HFFc6 (cell line): ENCODE measurements at regions not wholly inside any gene's neighbourhood (a gene's known extent, or its start where the extent isn't known, plus 50 kb on each side); places are given as distances from the start of the nearest gene placed in this dataset.

Source experiments
- DNase-seq: peaks from one replicate; pipeline ENCODE4 v3.0.0-alpha.2; 2018
- H3K27ac Mint-ChIP-seq: 2 replicates; pipeline ENCODE4 v1.8.0; 2020; ENCODE audit warnings: mild to moderate bottlenecking, mixed read lengths
- H3K27me3 Mint-ChIP-seq: 2 replicates; pipeline ENCODE4 v1.8.0; 2021; ENCODE audit warnings: mild to moderate bottlenecking, moderate library complexity, mixed read lengths; ENCODE audit not compliant: insufficient read depth
- H3K36me3 Mint-ChIP-seq: 2 replicates; pipeline ENCODE4 v1.8.0; 2021; ENCODE audit warnings: low read depth, mixed read lengths
- H3K4me1 Mint-ChIP-seq: 2 replicates; pipeline ENCODE4 v1.8.0; 2020; ENCODE audit warnings: low read depth, mixed read lengths
- H3K4me3 Mint-ChIP-seq: 2 replicates; pipeline ENCODE4 v1.8.0; 2020; ENCODE audit warnings: mild to moderate bottlenecking, moderate library complexity, mixed read lengths
- H3K9me3 Mint-ChIP-seq: 2 replicates; pipeline ENCODE4 v1.8.0; 2020; ENCODE audit warnings: mild to moderate bottlenecking, mixed read lengths
- TF ChIP-seq, protein P1 (sequence below): fragments of 200-600 bp; sonication (generic); IDR thresholded peaks from 2 replicates; pipeline ENCODE4 v1.5.0; 2021; ENCODE audit warnings: antibody characterized with exemption, mild to moderate bottlenecking

DNA sequence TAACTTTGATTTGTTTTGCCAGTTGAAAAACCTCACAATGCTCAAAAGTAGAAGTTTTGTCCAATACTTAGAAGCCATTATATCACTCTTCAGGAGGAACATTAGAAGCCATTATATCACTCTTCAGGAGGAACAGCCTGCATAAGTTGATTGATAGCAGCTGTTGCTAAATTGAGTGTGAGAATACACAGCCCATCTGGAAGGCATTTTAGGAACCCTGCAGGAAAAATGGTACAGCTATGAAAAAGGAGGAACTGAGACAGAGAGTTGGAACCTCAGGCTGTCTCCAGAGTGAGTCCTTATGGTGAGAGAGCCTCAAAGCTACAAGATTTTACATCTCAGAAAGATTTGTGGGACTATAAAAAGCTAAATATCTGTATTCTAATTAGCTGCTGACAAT lies 207.0 kb downstream of the MYRFL start:
- Mint-ChIP-seq H3K9me3 (no peaks in the 10 kb centered on the region), H3K27ac (no peak overlapping the region), H3K4me3 (no peak overlapping the region), H3K36me3 (no peaks in the 10 kb centered on the region), H3K4me1 (no peaks in the 10 kb centered on the region), H3K27me3 (peaks cover 2% of the 10 kb centered on the region)
- no peak for DNase-seq
- TF ChIP-seq, protein P1, sequence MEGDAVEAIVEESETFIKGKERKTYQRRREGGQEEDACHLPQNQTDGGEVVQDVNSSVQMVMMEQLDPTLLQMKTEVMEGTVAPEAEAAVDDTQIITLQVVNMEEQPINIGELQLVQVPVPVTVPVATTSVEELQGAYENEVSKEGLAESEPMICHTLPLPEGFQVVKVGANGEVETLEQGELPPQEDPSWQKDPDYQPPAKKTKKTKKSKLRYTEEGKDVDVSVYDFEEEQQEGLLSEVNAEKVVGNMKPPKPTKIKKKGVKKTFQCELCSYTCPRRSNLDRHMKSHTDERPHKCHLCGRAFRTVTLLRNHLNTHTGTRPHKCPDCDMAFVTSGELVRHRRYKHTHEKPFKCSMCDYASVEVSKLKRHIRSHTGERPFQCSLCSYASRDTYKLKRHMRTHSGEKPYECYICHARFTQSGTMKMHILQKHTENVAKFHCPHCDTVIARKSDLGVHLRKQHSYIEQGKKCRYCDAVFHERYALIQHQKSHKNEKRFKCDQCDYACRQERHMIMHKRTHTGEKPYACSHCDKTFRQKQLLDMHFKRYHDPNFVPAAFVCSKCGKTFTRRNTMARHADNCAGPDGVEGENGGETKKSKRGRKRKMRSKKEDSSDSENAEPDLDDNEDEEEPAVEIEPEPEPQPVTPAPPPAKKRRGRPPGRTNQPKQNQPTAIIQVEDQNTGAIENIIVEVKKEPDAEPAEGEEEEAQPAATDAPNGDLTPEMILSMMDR, result no peak

DNA sequence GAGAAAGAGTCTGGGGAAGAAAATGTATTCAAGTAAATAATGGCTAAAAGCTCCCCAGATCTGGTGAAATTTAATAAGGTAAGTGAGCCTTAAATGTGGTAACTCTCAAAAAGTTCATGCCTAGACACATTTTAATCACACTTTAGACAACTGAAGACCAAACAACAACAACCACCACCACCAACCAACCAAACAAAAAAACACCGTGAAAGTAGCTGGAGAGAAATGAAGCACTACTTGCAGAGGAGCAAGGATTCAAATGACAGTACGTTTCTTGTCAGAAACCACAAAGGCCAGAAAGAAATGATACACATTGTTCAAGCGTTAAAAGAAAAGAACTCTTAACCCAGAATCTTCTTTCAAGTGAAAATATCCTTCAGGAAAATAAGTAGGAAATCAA lies 208.3 kb downstream of the MYRFL start:
- Mint-ChIP-seq H3K4me3 (no peak overlapping the region), H3K4me1 (no peaks in the 10 kb centered on the region), H3K27me3 (peaks cover 2% of the 10 kb centered on the region), H3K36me3 (no peaks in the 10 kb centered on the region), H3K9me3 (no peaks in the 10 kb centered on the region), H3K27ac (no peak overlapping the region)
- DNase-seq, result no peak
- TF ChIP-seq, protein P1, result no peak

DNA sequence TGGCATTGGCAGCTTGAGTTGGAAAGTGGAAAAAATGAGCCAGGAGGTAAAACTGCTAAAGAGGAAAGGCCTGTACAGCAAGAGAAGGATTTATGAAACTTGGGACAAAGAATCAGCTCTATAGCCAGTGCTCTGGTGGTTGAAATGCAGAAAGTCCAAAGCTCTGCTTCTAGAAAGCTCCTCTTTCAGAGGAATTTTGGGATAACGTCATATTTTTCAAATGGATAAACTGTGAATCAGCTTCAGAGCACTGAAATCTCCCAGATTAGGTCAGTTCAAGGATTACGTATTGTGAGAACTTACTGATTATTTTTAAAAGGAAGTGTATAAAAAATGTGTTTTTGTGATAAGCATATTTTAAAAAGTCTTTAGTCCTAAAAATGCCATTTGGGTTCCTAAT lies 203.1 kb upstream of the CNOT2 start:
- Mint-ChIP-seq H3K27ac (no peak overlapping the region), H3K4me3 (no peak overlapping the region), H3K4me1 (no peaks in the 10 kb centered on the region), H3K36me3 (no peaks in the 10 kb centered on the region), H3K9me3 (peaks cover 6% of the 10 kb centered on the region; the same call in 1 of the 2 replicates), H3K27me3 (no peaks in the 10 kb centered on the region; the same call in 1 of the 2 replicates)
- TF ChIP-seq, protein P1, result no peak
- no peak for DNase-seq

DNA sequence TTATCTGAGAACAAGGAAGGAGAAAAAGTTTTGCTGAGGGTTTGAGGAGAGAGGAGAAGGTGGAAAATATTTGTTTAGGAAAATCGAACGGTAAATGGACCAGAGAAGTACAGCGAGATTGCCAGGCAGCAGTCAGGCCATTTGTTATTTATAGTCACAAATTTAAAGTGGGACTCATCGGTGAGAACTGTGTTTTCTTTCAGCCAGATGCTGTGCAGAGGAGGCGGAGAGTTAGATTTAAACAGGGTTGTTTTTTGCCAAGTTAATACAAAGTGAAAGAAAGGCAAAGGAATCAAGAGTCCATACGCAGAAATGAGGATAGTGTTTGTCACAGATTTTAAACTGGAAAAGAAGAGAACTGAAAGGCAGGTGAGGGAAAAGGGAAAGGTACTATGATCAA lies 200.6 kb upstream of the CNOT2 start:
- TF ChIP-seq, protein P1, result no peak
- H3K4me1 Mint-ChIP-seq, result no peaks in the 10 kb centered on the region
- no peak overlapping the region; the same call in 1 of the 2 replicates for H3K4me3 Mint-ChIP-seq
- no peak overlapping the region for H3K27ac Mint-ChIP-seq
- no peaks in the 10 kb centered on the region; the same call in 1 of the 2 replicates for H3K27me3 Mint-ChIP-seq
- H3K36me3 Mint-ChIP-seq, result no peaks in the 10 kb centered on the region
- H3K9me3 Mint-ChIP-seq, result peaks cover 6% of the 10 kb centered on the region; the same call in 1 of the 2 replicates
- DNase-seq, result no peak

DNA sequence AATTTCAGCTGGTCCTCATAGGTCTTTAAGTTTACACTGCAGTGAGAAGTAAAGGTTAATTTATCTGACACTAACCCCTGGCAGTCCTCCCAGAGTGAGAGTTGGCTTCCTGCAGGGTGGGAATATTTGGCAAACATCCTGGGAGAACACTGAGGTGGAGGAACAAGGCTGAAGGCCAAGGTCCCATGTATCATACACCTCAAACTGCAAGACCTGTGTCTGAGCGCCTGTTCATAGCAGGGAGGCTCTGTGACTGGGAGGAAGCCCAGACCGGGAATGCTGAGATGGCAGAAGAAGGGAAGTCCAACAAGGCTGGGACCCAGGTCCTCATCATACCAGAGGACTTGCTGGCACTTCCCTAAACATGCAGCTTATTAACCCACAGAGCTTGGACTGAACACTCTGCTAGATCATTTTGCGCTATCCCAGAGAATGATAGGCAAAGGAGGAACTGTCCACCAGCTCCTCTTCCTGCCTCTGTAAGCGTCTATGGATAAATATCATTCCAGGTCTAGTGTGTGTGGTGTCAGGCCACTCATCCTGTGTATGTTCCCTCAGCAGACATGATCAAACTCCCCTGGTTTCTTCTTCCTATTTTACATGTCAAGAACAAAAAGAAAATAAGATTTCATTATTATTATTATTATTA lies 199.6 kb upstream of the CNOT2 start:
- Mint-ChIP-seq H3K4me3 (no peak overlapping the region), H3K9me3 (peaks cover 6% of the 10 kb centered on the region; the same call in 1 of the 2 replicates), H3K27me3 (no peaks in the 10 kb centered on the region; the same call in 1 of the 2 replicates), H3K27ac (no peak overlapping the region), H3K36me3 (no peaks in the 10 kb centered on the region), H3K4me1 (no peaks in the 10 kb centered on the region)
- no peak for DNase-seq
- TF ChIP-seq, protein P1, result no peak
